ENCODE measurements at regions not wholly inside any gene's neighbourhood (a gene's known extent, or its start where the extent isn't known, plus 50 kb on each side); places are given as distances from the start of the nearest gene placed in this dataset.

- no peak for TF ChIP-seq EZH2 (IDR thresholded peaks at IDR 0.05)
- TF ChIP-seq POLR2AphosphoS5 (IDR thresholded peaks at IDR 0.05; ENCODE audit: borderline replicate concordance, low read depth, low read length), result no peak
Observed at GRCh38 chr10:78979938-78980337, 88.8 kb upstream of the ZMIZ1 start.

Data from SK-N-MC (cell line).